ENCODE measurements at regions not wholly inside any gene's neighbourhood (a gene's known extent, or its start where the extent isn't known, plus 50 kb on each side); places are given as distances from the start of the nearest gene placed in this dataset.

GRCh38 chr12:107511292-107511691 is 174.3 kb upstream of the PWP1 start:
- H3K9me3 ChIP-seq (ENCODE audit: severe bottlenecking), result no peaks in the 10 kb centered on the region
- H3K4me3 ChIP-seq (ENCODE audit: low read depth, low read length), result no peak overlapping the region
- DNase-seq, result no peak
- H3K27ac ChIP-seq, result no peak overlapping the region
- TF ChIP-seq, protein P1, sequence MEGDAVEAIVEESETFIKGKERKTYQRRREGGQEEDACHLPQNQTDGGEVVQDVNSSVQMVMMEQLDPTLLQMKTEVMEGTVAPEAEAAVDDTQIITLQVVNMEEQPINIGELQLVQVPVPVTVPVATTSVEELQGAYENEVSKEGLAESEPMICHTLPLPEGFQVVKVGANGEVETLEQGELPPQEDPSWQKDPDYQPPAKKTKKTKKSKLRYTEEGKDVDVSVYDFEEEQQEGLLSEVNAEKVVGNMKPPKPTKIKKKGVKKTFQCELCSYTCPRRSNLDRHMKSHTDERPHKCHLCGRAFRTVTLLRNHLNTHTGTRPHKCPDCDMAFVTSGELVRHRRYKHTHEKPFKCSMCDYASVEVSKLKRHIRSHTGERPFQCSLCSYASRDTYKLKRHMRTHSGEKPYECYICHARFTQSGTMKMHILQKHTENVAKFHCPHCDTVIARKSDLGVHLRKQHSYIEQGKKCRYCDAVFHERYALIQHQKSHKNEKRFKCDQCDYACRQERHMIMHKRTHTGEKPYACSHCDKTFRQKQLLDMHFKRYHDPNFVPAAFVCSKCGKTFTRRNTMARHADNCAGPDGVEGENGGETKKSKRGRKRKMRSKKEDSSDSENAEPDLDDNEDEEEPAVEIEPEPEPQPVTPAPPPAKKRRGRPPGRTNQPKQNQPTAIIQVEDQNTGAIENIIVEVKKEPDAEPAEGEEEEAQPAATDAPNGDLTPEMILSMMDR (IDR thresholded peaks at IDR 0.05; ENCODE audit: low read depth, low read length), result no peak
- H3K36me3 ChIP-seq, result no peaks in the 10 kb centered on the region
- no peaks in the 10 kb centered on the region for H3K27me3 ChIP-seq (ENCODE audit: insufficient read depth, low read depth, severe bottlenecking)

- H3K4me3 ChIP-seq (ENCODE audit: low read depth, low read length), result no peak overlapping the region
- H3K9me3 ChIP-seq (ENCODE audit: severe bottlenecking), result no peaks in the 10 kb centered on the region
Measured at GRCh38 chr12:107512391-107512790, 173.2 kb upstream of the PWP1 start.

GRCh38 chr12:107513184-107513583 is 172.4 kb upstream of the PWP1 start:
- DNase-seq, result peak; percentile 65
- H3K27me3 ChIP-seq (ENCODE audit: insufficient read depth, low read depth, severe bottlenecking), result no peaks in the 10 kb centered on the region
- H3K27ac ChIP-seq, result no peak overlapping the region
- no peaks in the 10 kb centered on the region for H3K9me3 ChIP-seq (ENCODE audit: severe bottlenecking)
- H3K4me3 ChIP-seq (ENCODE audit: low read depth, low read length), result no peak overlapping the region
- TF ChIP-seq, protein P1 (IDR thresholded peaks at IDR 0.05; ENCODE audit: low read depth, low read length), result no peak
- no peaks in the 10 kb centered on the region for H3K36me3 ChIP-seq

More at GRCh38 chr12:107512391-107512790, 173.2 kb upstream of the PWP1 start:
- Histone ChIP-seq H3K27me3 (ENCODE audit: insufficient read depth, low read depth, severe bottlenecking) (no peaks in the 10 kb centered on the region), H3K27ac (no peak overlapping the region), H3K36me3 (no peaks in the 10 kb centered on the region)
- DNase-seq, result no peak
- TF ChIP-seq, protein P1 (IDR thresholded peaks at IDR 0.05; ENCODE audit: low read depth, low read length), result no peak

DNA sequence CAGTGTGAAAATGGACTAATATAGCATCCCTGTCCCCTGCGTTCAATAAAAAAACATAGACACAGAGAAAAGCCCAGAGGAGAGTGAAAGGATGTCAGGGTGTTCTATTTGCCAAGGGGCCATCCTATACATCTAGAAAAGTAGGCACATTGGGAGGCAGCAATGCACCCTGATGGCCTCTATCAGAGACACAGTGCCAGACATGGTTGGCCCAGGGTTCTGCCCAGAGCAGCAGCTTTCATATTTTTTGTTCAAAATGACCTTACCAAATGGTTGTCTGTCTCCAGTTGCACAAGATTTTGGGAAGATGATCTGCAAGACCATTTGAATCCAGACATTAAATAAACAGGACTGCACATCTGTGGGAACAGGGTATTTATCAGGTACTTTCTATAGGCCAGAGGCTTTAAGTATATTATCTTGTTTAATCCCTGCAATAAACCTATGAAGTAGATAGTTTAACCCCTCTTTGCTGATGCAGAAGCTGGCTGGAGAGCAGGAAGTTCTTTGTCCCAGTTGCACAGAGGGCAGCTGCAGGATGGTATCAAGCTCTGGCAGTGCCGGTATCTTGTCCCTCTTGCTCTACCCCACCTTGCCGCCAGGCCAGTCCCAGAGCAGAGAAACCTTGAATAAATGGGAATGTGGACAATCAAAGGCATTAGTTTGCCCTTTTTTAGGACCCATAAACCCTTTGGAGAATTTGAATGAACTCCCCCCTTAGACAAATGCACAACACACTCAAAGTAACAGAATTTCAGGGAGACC is 171.8 kb upstream of the PWP1 start:
- no peaks in the 10 kb centered on the region for H3K27me3 ChIP-seq (ENCODE audit: insufficient read depth, low read depth, severe bottlenecking)
- DNase-seq, result peak; percentile 35
- no peak overlapping the region for H3K27ac ChIP-seq
- no peaks in the 10 kb centered on the region for H3K9me3 ChIP-seq (ENCODE audit: severe bottlenecking)
- H3K4me3 ChIP-seq (ENCODE audit: low read depth, low read length), result no peak overlapping the region
- TF ChIP-seq, protein P1 (IDR thresholded peaks at IDR 0.05; ENCODE audit: low read depth, low read length), result no peak
- H3K36me3 ChIP-seq, result no peaks in the 10 kb centered on the region

DNA sequence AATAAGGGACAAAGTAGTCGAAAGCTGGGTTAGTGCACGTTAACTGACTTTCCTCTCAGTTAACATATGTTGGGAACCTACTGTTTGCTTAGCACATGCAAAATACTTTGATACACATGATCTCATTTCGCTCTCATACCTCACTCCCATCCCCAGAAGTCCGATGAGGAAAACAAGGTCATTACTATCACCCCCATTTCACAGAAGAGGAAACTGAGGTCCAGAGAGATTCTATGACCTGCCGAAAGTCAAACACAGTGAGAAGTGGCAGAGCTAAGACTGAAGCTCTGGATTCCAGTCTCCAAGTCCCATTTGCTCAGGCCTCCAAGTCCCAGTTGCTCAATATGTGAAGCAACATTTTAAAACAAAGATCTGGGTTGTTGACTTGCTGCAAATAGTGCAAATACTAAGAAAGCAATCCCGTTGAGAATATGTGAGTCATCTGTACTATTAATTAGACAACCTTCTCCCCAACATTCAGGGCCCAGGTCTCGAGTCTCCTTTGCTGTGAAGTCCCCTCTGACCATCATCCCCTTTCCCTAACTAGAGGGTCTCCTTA is 170.6 kb upstream of the PWP1 start:
- H3K36me3 ChIP-seq, result no peaks in the 10 kb centered on the region
- H3K27me3 ChIP-seq (ENCODE audit: insufficient read depth, low read depth, severe bottlenecking), result no peaks in the 10 kb centered on the region
- no peak for DNase-seq
- H3K4me3 ChIP-seq (ENCODE audit: low read depth, low read length), result no peak overlapping the region
- H3K27ac ChIP-seq, result no peak overlapping the region
- no peaks in the 10 kb centered on the region for H3K9me3 ChIP-seq (ENCODE audit: severe bottlenecking)
- TF ChIP-seq, protein P1 (IDR thresholded peaks at IDR 0.05; ENCODE audit: low read depth, low read length), result no peak

Data from WERI-Rb-1 (cell line).